PC-3 (cell line): ENCODE measurements at regions not wholly inside any gene's neighbourhood (a gene's known extent, or its start where the extent isn't known, plus 50 kb on each side); places are given as distances from the start of the nearest gene placed in this dataset.

Source experiments
- EZH2 ChIP-seq: fragments of 300-600 bp; sonication (generic); IDR thresholded peaks from one replicate; pipeline ENCODE4 v1.6.1; 2017; ENCODE audit warnings: antibody characterized with exemption, mild to moderate bottlenecking, low read length; ENCODE audit not compliant: unreplicated experiment
- TF ChIP-seq, protein P1 (sequence below): fragments of 300-600 bp; sonication (generic); conservative IDR thresholded peaks from 2 replicates; pipeline ENCODE4 v1.5.1; 2017; ENCODE audit warnings: antibody characterized with exemption, low read depth, mild to moderate bottlenecking, low read length

DNA sequence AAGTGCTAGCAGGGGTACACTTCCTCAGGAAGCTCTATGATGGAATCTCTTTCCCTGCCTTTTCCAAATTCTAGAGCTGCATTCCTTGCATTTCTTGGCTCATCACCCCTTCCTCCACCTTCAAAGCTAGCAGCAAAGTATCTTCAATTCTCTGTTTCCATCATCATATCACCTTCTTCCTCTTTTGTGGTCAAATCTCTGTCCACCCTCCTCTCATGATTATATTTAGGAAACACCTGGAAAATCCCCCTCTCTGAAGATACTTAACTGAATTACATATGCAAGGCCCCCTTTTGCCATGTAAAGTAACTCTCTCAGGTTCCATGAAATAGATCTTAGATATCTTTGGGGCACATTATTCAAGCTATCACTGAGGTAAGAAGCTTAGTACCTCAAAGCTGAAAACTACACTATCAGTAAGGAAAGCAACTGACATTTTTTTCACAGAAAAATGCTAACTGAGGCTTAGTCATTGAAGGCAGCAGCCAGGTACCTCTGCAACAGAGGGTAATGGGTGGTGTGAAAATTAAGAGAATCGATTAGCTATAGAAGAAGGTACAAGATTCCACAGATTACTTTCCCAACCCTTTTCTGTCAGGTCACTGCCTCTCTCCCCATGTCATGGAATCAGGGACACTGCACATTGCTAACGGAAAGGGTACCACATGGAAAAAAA is 197.3 kb downstream of the MACC1 start:
- TF ChIP-seq, protein P1, sequence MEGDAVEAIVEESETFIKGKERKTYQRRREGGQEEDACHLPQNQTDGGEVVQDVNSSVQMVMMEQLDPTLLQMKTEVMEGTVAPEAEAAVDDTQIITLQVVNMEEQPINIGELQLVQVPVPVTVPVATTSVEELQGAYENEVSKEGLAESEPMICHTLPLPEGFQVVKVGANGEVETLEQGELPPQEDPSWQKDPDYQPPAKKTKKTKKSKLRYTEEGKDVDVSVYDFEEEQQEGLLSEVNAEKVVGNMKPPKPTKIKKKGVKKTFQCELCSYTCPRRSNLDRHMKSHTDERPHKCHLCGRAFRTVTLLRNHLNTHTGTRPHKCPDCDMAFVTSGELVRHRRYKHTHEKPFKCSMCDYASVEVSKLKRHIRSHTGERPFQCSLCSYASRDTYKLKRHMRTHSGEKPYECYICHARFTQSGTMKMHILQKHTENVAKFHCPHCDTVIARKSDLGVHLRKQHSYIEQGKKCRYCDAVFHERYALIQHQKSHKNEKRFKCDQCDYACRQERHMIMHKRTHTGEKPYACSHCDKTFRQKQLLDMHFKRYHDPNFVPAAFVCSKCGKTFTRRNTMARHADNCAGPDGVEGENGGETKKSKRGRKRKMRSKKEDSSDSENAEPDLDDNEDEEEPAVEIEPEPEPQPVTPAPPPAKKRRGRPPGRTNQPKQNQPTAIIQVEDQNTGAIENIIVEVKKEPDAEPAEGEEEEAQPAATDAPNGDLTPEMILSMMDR = no peak
- no peak for TF ChIP-seq EZH2
